ENCODE measurements at regions not wholly inside any gene's neighbourhood (a gene's known extent, or its start where the extent isn't known, plus 50 kb on each side); places are given as distances from the start of the nearest gene placed in this dataset.

GRCh38 chr9:73073337-73074175 lies 78.1 kb upstream of the ANXA1 start:
- TF ChIP-seq CTCF (IDR thresholded peaks at IDR 0.05) (no peak), POLR2A (IDR thresholded peaks at IDR 0.05) (no peak)
